CD4-positive, alpha-beta T cell treated with Interleukin-17A for 4 hours (primary cell): ENCODE measurements at regions not wholly inside any gene's neighbourhood (a gene's known extent, or its start where the extent isn't known, plus 50 kb on each side); places are given as distances from the start of the nearest gene placed in this dataset.

Experiments
- DNase-seq: peaks from one replicate; pipeline ENCODE4 v3.0.0-alpha.2; 2020; ENCODE audit warnings: mixed read lengths

DNA sequence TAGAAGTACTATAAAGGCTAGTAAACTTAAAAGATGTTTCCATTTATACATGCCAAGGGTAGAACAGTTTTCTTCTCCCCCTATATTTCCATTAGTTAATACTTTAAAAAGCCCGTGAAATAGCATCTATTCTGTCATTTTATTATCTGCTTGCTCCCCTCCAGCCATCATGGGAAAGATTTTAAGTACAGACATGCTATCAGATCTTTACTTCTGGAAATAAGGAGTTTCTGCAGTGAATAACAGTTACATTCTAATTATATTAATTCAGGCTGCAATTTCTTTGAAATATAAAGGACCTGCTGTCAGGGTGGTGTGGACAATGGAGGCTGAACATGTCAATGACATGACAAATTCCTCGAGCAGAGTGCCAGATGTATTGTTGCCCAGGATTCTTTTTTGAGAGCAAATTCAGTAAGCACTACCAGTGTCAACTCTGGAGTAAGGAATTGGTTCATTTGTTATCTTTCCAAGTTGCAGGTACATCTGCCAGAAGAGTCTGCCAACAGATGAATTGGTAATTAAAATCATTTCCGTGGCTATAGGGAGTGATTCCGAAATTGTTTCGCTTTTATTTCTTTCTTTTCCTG is 151.3 kb downstream of the BTG1 start:
- no peak for DNase-seq

DNA sequence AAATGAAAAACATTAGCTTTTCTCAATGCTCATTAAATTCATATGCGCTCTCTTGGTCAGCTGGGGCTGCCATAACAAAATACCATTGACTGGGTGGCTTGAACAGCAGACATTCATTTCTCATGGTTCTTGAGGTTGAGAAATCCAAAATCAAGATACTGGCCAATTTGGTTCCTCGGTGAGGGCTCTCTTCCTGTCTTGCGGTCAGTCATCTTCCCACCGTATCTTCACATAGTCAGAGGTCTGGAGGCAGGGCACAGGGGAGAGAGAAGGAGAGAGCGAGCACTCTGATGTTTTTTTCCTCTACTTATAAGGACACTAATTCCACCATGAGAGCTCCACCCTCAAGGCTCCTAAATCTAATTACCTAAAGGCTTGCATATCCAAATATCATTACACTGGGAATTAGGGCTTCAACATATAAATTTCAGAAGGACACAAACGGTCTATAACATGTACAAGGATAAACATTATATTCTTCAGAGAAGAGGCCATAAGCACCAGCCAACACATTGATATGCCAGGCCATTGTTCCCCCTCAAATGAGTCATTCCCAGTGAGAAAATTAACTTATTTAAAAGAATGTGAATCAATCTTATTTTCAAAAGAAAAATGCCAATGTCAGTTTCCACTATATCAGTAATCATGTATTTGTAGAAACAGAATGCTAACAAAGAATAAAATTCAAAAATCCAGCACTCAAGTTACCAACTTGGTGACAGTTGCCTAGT is 152.2 kb downstream of the BTG1 start:
- no peak for DNase-seq

DNA sequence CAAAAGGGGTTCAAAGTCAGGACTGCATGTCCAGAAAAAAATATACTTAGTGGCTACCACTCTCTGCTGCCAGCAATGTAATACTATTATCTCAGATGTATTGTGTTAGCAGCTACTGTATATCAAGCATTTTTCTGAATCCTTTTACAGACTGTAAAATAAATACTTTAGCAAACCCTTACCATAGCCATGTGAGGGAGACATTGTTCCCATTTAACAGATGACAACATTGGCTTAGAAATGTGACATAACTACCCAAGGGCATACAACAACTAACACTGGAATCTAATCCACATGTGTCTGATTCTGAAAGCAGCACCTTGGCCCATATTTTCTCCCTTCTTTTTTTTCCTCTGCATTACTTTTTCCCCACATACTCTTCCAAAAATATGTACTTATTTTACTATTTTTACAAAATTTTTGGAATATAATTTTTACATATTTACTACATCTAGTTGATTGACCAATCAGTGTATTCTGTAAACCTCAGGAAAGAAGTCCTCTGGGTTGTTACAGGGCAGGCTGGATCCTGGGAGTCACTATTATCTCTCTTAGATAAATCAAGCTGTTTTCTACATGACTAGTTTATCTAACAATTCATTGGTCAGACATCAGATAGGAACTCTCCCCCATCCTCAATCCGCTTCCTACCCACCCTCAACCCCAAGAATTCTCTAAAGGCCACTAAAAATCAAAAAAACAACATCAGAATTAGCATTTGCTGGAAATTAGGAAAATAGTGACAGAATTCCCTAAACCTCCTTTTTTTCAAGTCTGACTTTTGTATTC is 154.1 kb downstream of the BTG1 start:
- no peak for DNase-seq

DNA sequence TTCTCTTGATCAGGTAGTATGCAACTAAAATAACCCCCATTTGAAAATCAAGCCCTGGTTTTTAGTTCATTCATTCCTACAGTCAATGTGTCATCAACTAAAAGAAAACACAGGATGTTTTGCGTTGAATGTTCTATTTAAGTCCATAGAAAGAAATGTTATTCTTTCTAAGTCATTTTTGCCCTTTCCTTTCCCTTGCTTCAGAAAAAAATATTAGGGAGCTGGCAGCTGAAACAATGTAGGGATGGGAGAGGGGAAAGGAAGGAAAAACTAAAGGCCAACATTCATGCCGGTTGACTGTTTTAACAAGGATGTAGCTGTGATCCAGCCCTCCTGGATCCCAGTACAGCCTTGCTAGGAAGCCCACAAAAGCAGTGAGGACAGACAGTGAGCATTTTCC is 155.1 kb downstream of the BTG1 start:
- no peak for DNase-seq

DNA sequence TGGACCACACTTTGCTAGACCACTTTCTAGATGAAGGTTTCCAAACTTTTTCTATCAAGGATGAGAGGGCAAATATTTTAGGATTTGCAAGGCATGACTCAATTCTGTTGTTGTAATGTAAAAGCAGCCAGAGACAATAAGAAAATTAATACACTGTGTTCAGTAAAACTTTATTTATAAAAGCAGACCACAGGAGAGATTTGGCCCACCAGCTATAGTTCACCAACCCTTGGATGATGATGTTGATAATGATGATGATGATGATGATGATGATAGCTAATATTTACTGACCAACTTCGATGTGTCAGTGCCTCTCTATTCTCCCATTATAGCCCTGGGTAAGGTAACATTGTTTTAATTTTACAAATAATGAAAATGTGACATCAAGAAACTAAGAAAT is 156.5 kb downstream of the BTG1 start:
- no peak for DNase-seq

DNA sequence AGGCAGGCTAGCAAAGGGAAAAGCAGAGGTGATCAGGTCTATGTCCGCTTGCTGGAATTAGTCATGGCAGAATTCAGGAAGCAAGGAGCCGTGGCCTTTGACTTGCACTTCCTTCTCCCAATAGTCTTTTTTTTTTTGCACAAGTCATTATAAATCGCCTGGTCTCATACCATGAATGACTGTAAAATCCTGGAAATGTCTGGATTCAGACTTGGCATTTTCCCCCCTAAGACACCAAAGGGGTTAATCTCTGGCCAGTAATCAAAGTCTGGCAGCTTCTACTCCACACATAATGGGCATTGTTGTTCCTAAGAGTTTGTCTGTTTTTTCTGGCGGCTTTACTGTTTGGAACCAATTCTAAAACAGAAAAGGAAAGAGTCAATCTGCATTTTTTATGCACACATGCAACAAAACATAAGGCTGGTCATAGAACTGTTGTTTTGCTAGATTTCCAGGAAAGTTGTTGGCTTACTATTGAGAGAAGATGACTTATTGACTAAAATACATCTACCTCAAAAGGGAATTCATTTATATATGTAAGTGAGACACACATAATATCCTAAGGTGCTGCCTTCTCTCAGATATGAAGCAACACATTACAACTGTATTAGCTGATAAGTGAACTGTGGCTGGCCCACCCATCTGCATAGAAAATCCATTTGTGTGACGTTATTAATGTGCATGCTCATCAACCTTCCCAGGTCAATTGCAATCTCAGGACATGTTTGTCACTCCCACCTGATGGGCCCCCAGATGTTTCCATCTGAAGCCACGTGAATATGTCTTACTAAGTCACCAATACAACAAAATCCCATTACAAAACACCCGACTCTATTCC is 157.3 kb downstream of the BTG1 start:
- no peak for DNase-seq

DNA sequence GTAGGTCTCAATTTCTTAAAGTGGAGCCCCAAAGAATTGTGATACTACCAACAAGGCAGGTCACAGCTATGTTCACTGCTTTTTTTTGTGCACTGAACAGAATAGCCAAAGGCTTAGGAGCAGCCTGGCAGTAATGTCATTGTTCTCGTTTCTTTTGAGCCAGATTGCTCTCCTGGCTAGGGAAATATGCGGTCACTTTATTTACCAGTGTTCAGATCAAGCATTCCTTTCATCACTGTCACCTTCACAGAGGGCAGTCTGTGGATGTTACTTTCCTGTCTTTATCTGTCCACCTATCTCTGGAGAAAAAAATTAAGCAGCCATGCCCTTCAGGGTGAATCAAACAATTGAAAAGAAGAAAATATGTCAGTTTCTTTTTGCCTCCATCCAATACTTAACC is 159.6 kb downstream of the BTG1 start:
- DNase-seq, result no peak

DNA sequence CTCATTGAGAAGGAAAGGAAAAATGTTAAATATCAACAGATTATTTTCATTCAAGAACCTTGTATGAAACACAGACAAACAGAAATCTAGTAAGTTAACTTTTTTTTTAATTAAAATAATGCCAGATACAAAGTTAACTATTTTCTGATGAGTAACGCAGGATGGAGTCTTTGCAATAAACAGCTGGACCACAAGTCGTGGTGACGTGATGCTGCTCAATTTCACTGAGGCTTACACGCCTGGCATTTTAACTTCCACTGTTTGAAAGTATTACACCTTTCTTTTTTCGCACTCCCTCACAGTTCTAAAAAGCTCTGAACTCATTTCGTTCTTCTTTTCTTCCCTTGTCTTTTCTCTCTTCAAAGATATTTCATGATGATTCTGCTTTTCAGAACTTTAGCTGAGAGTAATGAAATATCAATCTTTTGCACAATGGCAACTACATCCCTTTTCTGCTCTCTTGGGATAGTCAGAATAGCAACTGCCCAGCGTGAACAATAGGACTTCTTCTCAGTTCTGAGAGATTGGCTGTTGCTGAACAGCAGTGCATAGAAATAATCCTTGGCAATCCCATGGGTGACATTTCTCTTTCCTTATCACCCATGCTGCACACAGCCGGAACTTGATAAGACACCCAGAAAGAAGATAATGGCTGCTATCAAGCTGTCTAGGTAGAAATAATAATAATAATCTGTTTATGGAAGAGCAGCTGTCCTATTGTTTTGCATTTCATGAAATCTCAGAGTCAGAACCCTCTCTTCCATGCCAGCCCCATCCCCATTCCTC is 160.5 kb downstream of the BTG1 start:
- no peak for DNase-seq

DNA sequence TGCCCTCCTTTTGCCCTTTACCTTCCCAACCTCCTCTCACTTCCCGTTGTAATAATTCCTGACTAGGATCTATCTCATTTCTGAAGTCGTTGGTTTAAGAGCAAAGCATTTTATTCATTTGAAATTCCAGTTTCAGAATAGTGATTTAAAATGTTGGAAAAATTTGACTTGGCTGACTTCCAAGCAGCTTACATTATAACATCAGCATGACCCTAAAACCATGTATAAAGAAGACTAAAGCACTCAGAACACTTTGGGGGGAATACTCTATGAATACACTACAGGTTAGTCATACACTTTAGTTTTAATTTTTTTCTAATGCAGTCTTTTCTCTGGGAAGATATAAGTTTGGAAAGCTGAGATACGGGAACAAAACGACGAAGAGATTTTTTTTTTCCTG is 161.1 kb downstream of the BTG1 start:
- no peak for DNase-seq

DNA sequence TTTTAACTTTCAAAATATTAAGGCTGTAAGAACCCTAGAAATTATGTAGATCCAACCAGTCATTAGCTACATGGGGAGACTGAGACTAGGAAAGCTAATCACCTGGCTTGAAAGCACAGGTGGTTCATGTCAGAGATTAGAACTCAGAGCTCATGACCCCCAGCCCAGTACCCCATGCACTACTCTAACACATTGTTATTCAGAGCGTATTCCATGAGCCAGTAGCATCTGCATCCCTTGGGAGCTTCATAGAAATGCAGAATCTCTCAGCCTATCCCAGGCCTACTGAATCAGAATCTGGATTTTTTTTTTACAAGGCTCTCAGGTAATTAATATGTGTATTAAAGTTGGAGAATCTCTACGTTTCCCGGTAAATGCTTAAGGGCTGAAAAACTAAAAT is 161.7 kb downstream of the BTG1 start:
- no peak for DNase-seq

DNA sequence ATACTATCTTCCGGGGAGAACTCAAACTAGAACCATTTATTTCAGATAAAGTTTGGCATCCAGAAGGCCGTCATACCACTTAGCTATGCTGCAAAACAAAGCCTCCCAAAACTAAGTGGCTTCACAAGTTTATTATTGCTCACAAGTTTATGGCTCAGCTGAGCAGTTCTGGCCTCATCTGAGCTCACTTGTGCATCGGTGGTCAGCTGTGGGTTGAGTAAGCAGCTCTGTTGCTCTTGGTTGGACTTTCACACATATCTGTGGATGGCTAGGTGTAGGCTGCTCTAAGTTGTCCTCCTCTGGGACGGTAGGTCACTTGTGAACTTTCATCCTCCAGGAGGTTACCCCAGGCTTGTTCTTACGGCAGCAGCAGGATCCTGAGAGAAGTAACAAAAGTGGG is 162.7 kb downstream of the BTG1 start:
- no peak for DNase-seq

DNA sequence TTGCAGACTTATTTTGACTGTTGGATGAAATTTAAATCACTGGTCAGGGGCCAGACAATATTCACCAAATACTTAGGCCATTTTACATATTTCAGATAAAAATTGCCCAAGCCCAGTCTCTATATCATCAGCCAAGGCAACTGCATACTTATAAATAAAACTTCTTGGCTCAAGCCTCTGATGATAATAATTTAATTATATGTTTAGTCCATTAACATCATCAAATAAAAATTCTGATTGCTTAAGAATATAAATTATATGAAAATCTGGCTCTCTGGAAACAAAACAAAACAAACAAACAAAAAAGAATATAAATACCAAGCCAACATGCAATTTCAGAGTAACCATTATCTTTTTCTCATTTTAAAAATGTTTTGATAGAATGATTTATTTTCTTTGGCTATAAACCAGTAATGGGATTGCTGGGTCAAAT is 165.2 kb downstream of the BTG1 start:
- no peak for DNase-seq

DNA sequence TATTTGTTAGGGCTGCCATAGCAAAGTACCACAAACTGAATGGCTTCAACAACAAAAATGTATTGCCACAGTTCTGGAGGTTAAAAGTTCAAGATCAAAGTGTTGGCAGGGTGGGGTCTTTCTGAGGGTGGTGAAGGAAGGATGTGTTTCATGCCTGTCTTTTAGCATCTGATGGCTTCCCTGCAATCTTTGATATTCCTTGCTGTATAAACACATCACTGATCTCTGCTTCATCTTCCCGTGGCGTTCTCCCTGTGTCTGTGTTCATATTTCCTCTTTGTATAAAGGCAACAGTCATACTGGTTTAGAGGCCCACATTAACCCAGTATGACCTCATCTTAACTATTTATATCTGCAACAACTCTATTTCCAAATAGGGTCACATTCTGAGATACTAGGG is 167.5 kb downstream of the BTG1 start:
- peak; percentile 50 for DNase-seq

DNA sequence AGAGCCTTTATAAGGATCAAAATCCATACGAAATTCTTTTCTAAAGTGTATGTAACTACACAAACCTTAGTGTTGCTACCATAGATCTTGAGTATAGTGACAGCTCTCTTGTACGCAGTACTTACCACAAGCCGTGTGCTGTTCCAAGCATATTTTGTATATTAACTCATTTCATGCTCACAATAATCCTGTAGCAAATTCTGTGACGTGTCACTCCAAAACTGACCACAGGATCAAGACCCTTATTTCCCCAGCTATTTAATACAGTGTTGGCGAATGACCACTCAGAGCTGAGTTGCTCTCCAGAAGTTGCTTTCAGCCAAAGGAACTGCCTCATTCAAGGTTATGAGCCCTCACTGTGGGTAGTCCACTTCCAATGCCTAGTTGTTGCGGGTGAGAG is 169.8 kb downstream of the BTG1 start:
- DNase-seq, result no peak

DNA sequence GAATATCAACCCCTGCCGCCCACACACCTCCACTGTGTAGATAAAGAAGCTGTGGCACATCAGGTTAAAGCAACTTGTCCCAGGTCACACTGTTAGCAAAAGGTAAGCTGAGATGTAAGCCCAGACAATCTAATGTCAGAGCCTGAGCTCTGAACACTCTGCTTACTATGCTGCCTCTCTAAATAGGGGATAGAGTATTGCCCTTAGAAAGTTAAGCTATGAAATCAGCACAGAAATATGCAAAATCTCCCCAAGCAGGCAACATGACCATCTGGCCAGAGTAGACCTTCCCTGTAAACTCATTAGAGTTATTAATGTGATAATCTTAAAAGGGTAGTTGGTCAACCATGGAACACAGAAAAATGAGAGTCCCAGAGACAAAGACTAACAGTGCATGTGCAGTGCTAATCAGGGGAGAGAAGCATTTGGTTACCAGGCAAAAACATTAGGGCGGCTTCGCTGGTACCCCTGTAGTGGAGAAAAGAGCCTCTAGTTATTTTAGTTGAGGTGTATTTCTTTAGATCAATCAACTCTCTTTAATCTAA is 171.0 kb downstream of the BTG1 start:
- no peak for DNase-seq

DNA sequence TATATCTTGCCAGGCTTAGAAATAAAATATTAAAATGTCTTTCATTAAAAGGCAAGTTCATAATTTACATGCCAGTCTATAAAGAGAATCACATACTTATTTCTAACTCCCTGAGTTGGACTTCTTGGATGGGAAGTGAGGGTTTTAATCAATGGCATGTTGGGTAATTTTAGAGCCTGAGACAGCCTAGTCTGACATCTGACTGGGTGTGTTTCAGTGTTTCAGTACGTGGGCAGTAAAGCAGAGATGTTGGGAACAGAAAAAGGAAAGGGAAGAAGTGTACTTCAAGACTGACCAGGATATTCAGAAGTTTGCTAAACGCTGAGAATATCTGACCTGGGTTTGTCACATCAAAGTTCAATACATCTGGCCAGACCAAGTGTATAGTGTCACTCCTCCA is 171.8 kb downstream of the BTG1 start:
- no peak for DNase-seq

DNA sequence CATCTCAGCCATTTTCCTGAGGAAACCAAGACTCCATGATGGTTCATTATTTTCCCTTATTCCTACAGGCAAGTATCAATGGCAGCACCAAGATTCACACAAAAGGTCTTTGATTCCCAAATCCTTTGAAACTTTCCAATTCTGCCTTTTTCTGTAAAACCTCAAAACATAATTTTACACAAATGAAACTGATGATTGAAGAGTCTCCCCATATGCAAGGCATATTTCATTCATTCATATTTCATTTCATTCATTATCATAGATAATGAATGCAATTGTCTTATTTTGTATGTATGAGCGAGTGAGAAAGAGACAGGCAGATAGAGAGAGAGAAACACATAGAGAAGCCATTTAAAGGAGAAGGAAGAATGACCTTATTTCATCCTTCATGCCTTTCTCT is 172.8 kb downstream of the BTG1 start:
- no peak for DNase-seq

DNA sequence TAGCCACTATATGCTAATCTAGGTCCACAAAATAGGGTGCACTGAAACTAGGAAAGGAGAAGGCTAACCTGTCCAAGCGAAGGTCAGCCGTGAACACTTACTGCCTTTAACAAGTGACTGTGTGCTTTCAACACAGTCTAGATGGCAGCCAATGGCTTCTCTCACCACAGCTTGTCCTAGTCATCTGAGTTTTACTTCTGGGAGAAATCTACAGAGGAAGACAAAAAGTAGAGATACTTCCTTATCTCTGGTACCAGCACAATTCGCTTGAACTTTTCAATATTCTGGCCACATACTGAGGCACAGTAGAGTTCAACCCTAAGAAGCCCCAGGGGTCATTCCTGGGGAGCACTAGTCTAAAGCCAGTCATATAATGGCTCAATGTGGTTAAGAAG is 176.9 kb downstream of the BTG1 start:
- no peak for DNase-seq

DNA sequence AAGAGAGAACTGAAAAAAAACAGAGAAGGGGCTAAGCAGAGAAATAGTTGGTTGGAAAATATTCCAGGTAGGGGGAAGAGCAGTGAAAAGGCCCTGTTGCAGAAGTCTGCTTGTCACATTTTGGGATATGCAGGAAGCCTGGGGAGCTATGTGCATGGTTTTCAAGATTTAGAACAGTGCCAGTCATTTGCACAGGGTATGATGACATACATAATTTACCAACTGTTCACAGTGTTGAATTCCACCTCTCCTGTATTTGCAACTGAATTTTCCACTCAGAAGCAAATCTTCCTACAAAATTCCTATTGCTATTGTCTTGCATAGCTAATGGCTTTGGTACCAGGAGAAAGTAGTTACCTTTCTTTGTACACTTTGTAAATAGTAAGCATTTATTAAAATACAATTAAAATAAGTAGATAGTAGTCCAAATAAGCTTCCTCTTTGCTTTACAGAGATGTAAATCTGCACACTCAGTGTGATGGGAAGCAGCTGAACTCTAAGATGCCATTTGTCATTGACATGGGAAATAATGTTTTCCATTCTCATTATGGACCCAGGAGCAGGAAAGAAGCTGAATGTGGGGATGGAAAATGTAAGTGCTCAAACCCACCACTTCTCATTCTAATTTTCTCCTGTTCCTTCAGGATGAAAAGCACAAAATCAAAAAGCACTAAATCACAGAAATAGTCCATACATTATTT is 177.4 kb downstream of the BTG1 start:
- DNase-seq, result no peak

DNA sequence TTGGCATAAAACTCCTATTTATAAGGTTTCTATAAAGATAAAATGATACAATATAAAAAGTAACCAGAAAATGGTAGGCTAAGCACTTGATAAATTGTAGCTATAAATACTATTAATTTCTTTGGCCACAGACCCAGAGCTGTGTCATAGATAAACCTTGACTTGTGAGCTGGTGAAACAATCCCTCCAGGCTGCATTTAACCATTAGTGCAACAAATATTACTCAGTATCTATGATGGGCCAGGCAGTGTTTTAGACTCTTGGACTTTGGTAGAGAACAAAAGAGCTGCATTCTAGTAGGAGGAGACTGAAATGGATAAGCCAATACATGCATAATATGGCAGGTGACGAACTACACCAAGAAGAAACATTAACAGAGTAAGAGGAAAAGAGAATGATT is 178.1 kb downstream of the BTG1 start:
- no peak for DNase-seq

DNA sequence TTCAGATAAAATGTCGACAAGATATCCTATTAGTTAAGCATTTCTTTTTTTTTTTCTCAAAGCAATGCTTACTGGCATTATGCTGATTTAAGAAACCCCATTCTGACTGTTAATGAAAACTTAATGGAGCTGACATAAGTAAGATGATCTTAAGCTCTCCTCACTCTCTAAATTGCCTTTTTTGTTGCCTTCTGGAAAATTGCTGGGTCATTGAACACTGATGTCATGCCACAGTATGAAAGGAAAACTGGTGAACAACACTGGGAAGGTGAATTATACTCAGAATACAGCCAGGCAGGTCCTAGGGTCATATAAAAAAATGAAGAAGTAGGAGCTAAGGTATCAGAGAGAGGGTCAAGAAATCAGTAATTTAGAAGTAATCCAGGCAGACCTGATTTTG is 179.9 kb downstream of the BTG1 start:
- no peak for DNase-seq

DNA sequence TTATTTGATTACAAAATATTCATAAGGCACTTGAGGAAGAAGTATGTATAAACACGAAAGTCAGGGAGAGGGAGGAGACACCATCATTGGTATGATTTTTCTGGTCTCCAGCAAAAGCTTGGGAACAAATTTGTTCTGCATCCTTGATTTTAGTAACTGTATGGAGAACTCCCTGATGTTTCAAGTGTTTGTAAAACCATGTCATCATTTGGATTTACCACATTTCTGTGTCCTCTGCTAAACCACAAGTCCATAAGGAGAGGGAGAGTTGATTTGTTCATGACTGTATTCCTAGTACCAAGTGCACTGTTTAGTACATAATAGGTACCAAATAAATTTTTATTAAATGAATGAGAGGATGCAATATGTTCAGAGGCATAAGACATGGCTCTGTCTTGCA is 181.1 kb downstream of the BTG1 start:
- no peak for DNase-seq
